RWPE2 (cell line): ENCODE measurements at regions not wholly inside any gene's neighbourhood (a gene's known extent, or its start where the extent isn't known, plus 50 kb on each side); places are given as distances from the start of the nearest gene placed in this dataset.

ENCODE experiments used
- ATAC-seq: fragments of 200-7000 bp; cut with Tn5 transposase; 3 replicates; pipeline ENCODE4 v1.9.1; 2021; ENCODE audit warnings: low read depth
- DNase-seq: peaks from one replicate; pipeline ENCODE4 v3.0.0-alpha.2; 2020; ENCODE audit warnings: low spot score
- H3K27ac ChIP-seq: fragments of 450-650 bp; 2 replicates; pipeline ENCODE4 v1.5.1; 2017; ENCODE audit warnings: mild to moderate bottlenecking; ENCODE audit not compliant: poor library complexity, severe bottlenecking
- H3K27me3 ChIP-seq: fragments of 250-450 bp; sonication (Bioruptor Pico); 2 replicates; pipeline ENCODE4 v1.5.1; 2021; ENCODE audit warnings: mild to moderate bottlenecking, moderate library complexity; ENCODE audit not compliant: insufficient read depth, poor library complexity, severe bottlenecking
- H3K36me3 ChIP-seq: fragments of 250-450 bp; sonication (Bioruptor Pico); 2 replicates; pipeline ENCODE4 v1.5.1; 2020; ENCODE audit warnings: low read depth, mild to moderate bottlenecking, moderate library complexity
- H3K4me1 ChIP-seq: fragments of 250-450 bp; sonication (Bioruptor Pico); 2 replicates; pipeline ENCODE4 v1.5.1; 2021; ENCODE audit warnings: mild to moderate bottlenecking, moderate library complexity; ENCODE audit not compliant: insufficient read depth, poor library complexity, severe bottlenecking
- H3K4me3 ChIP-seq: fragments of 250-450 bp; sonication (Bioruptor Pico); 2 replicates; pipeline ENCODE4 v1.5.1; 2021; ENCODE audit warnings: mild to moderate bottlenecking, moderate library complexity; ENCODE audit not compliant: severe bottlenecking
- H3K9me3 ChIP-seq: fragments of 250-450 bp; sonication (Bioruptor Pico); 2 replicates; pipeline ENCODE4 v1.5.1; 2021; ENCODE audit warnings: mild to moderate bottlenecking, moderate library complexity; ENCODE audit not compliant: severe bottlenecking
- CTCF ChIP-seq: fragments of 450-650 bp; IDR thresholded peaks from one replicate; pipeline ENCODE4 v1.5.1; 2017; ENCODE audit warnings: mild to moderate bottlenecking, moderate library complexity; ENCODE audit not compliant: poor library complexity, severe bottlenecking

GRCh38 chr4:148881860-148882643, 439.8 kb upstream of the NR3C2 start:
- no peak for TF ChIP-seq CTCF
- no peak overlapping the region for H3K27ac ChIP-seq
- H3K36me3 ChIP-seq, result no peaks in the 10 kb centered on the region

GRCh38 chr4:148874331-148874730, 432.1 kb upstream of the NR3C2 start:
- no peaks in the 10 kb centered on the region for H3K9me3 ChIP-seq
- H3K4me1 ChIP-seq, result no peaks in the 10 kb centered on the region
- no peak for DNase-seq
- no peak overlapping the region for H3K27ac ChIP-seq
- TF ChIP-seq CTCF, result peak; percentile 15
- ATAC-seq, result peak; percentile 61; the same call in 1 of the 3 replicates
- no peaks in the 10 kb centered on the region for H3K36me3 ChIP-seq
- H3K4me3 ChIP-seq, result no peak overlapping the region
- H3K27me3 ChIP-seq, result no peaks in the 10 kb centered on the region

More at GRCh38 chr4:148881860-148882643, 439.8 kb upstream of the NR3C2 start:
- ATAC-seq (no peak), DNase-seq (no peak)
- Histone ChIP-seq H3K27me3 (no peaks in the 10 kb centered on the region), H3K4me1 (no peaks in the 10 kb centered on the region), H3K9me3 (no peaks in the 10 kb centered on the region), H3K4me3 (no peak overlapping the region)

- H3K4me1 ChIP-seq, result no peaks in the 10 kb centered on the region
- no peaks in the 10 kb centered on the region for H3K9me3 ChIP-seq
- no peak overlapping the region for H3K27ac ChIP-seq
- no peaks in the 10 kb centered on the region for H3K27me3 ChIP-seq
- no peak for TF ChIP-seq CTCF
- ATAC-seq (no peak), DNase-seq (no peak)
- no peaks in the 10 kb centered on the region for H3K36me3 ChIP-seq
- no peak overlapping the region for H3K4me3 ChIP-seq
These were observed 426.0 kb upstream of the NR3C2 start for GRCh38 chr4:148868191-148868590.

- no peak for DNase-seq
- no peaks in the 10 kb centered on the region for H3K36me3 ChIP-seq
- H3K4me1 ChIP-seq, result no peaks in the 10 kb centered on the region
- no peak for TF ChIP-seq CTCF
- no peaks in the 10 kb centered on the region for H3K9me3 ChIP-seq
- H3K4me3 ChIP-seq, result no peak overlapping the region
- no peak for ATAC-seq
- H3K27ac ChIP-seq, result no peak overlapping the region
- no peaks in the 10 kb centered on the region for H3K27me3 ChIP-seq
These were observed 424.5 kb upstream of the NR3C2 start for GRCh38 chr4:148866666-148867065.

GRCh38 chr4:148857973-148858534, 415.8 kb upstream of the NR3C2 start:
- DNase-seq (no peak), ATAC-seq (no peak)
- H3K9me3 ChIP-seq, result no peaks in the 10 kb centered on the region
- TF ChIP-seq CTCF, result no peak
- H3K36me3 ChIP-seq, result no peaks in the 10 kb centered on the region
- H3K27ac ChIP-seq, result no peak overlapping the region
- H3K27me3 ChIP-seq, result no peaks in the 10 kb centered on the region
- H3K4me3 ChIP-seq, result no peak overlapping the region
- H3K4me1 ChIP-seq, result no peaks in the 10 kb centered on the region
